ES-I3 (cell line): ENCODE measurements at regions not wholly inside any gene's neighbourhood (a gene's known extent, or its start where the extent isn't known, plus 50 kb on each side); places are given as distances from the start of the nearest gene placed in this dataset.

Experiments used
- H3K36me3 ChIP-seq: 2 replicates; pipeline ENCODE4 v1.6.1; 2013; ENCODE audit warnings: mild to moderate bottlenecking, low read length, control low read depth, moderate library complexity; ENCODE audit not compliant: insufficient read depth
- H3K4me1 ChIP-seq: 2 replicates; pipeline ENCODE4 v1.6.1; 2013; ENCODE audit warnings: mild to moderate bottlenecking, control low read depth, low read length; ENCODE audit not compliant: insufficient read depth
- H3K9ac ChIP-seq: 2 replicates; pipeline ENCODE4 v1.6.1; 2013; ENCODE audit warnings: low read depth, mild to moderate bottlenecking, low read length, moderate library complexity
- H3K9me3 ChIP-seq: 2 replicates; pipeline ENCODE4 v1.6.1; 2013; ENCODE audit warnings: mild to moderate bottlenecking, low read length, moderate library complexity; ENCODE audit not compliant: control insufficient read depth, insufficient read depth

GRCh38 chr4:151561551-151562256 is 152.7 kb downstream of the FHIP1A start:
- no peak overlapping the region for H3K9ac ChIP-seq
- no peaks in the 10 kb centered on the region for H3K36me3 ChIP-seq
- H3K9me3 ChIP-seq = no peaks in the 10 kb centered on the region
- H3K4me1 ChIP-seq = no peaks in the 10 kb centered on the region

- Histone ChIP-seq H3K9me3 (no peaks in the 10 kb centered on the region), H3K9ac (no peak overlapping the region), H3K4me1 (no peaks in the 10 kb centered on the region), H3K36me3 (no peaks in the 10 kb centered on the region)
These were observed 154.2 kb downstream of the FHIP1A start for GRCh38 chr4:151563194-151563593.

- Histone ChIP-seq H3K9me3 (no peaks in the 10 kb centered on the region), H3K36me3 (no peaks in the 10 kb centered on the region; the same call in 1 of the 2 replicates), H3K9ac (no peak overlapping the region), H3K4me1 (no peaks in the 10 kb centered on the region)
These were observed 155.3 kb downstream of the FHIP1A start for GRCh38 chr4:151564321-151564720.

- no peaks in the 10 kb centered on the region for H3K4me1 ChIP-seq
- no peaks in the 10 kb centered on the region for H3K9me3 ChIP-seq
- H3K9ac ChIP-seq = no peak overlapping the region
- no peaks in the 10 kb centered on the region; the same call in 1 of the 2 replicates for H3K36me3 ChIP-seq
These were observed 156.6 kb downstream of the FHIP1A start for GRCh38 chr4:151565583-151565982.

DNA sequence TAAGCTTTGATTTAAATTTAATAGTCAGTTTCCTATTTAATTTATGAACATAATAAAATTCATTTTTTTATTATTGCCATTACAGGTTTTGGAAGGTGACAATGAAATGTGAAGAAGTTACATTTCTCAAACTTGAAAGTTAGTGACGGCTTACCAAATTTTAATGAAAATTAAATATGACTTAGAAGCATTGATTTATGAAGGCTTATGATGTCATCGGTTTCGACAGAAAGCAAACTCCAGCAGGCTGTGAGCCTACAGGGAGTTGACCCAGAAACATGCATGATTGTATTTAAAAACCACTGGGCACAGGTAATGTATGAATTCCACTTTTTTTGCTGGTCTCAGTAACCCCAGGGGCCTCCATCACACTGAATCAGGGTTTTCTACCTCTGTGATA is 157.1 kb downstream of the FHIP1A start:
- H3K9me3 ChIP-seq = no peaks in the 10 kb centered on the region
- no peak overlapping the region for H3K9ac ChIP-seq
- no peaks in the 10 kb centered on the region; the same call in 1 of the 2 replicates for H3K36me3 ChIP-seq
- no peaks in the 10 kb centered on the region for H3K4me1 ChIP-seq

- H3K36me3 ChIP-seq = no peaks in the 10 kb centered on the region; the same call in 1 of the 2 replicates
- no peak overlapping the region for H3K9ac ChIP-seq
- no peaks in the 10 kb centered on the region for H3K9me3 ChIP-seq
- no peaks in the 10 kb centered on the region for H3K4me1 ChIP-seq
These were observed 158.1 kb downstream of the FHIP1A start for GRCh38 chr4:151567056-151567455.

GRCh38 chr4:151568966-151569365 is 160.0 kb downstream of the FHIP1A start:
- no peak overlapping the region for H3K9ac ChIP-seq
- H3K9me3 ChIP-seq = no peaks in the 10 kb centered on the region
- H3K4me1 ChIP-seq = no peaks in the 10 kb centered on the region
- no peaks in the 10 kb centered on the region; the same call in 1 of the 2 replicates for H3K36me3 ChIP-seq

- H3K9me3 ChIP-seq = no peaks in the 10 kb centered on the region
- no peaks in the 10 kb centered on the region; the same call in 1 of the 2 replicates for H3K36me3 ChIP-seq
- H3K9ac ChIP-seq = no peak overlapping the region
- H3K4me1 ChIP-seq = no peaks in the 10 kb centered on the region
These were observed 160.7 kb downstream of the FHIP1A start for GRCh38 chr4:151569650-151570049.

DNA sequence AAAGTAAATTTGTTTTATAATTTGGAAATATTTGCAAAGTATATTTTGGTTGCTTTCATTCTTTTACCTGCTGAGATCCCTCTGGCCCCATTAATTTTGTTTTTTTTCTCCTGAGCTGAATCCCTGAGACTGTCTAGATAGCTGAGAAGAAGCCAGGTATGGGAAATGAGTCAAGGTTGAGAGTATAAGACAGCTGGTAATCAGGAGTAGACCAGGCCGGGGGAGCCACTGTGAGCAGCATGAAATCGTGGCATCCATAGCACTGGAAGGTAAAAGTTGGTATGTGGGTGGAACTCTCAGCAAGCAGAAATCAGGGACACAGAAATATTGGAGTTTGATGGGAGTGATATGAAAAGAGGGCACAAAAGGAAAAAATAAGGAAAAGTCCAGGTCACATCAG is 164.5 kb downstream of the FHIP1A start:
- H3K36me3 ChIP-seq = peaks cover 3% of the 10 kb centered on the region
- H3K9me3 ChIP-seq = no peaks in the 10 kb centered on the region
- H3K4me1 ChIP-seq = no peaks in the 10 kb centered on the region
- H3K9ac ChIP-seq = no peak overlapping the region

- peaks cover 3% of the 10 kb centered on the region; the same call in 1 of the 2 replicates for H3K36me3 ChIP-seq
- H3K9me3 ChIP-seq = no peaks in the 10 kb centered on the region
- H3K4me1 ChIP-seq = no peaks in the 10 kb centered on the region
- no peak overlapping the region for H3K9ac ChIP-seq
These were observed 165.0 kb downstream of the FHIP1A start for GRCh38 chr4:151573945-151574344.

GRCh38 chr4:151574968-151575367 is 166.0 kb downstream of the FHIP1A start:
- H3K36me3 ChIP-seq = peaks cover 3% of the 10 kb centered on the region; the same call in 1 of the 2 replicates
- no peak overlapping the region for H3K9ac ChIP-seq
- H3K4me1 ChIP-seq = no peaks in the 10 kb centered on the region
- no peaks in the 10 kb centered on the region for H3K9me3 ChIP-seq

DNA sequence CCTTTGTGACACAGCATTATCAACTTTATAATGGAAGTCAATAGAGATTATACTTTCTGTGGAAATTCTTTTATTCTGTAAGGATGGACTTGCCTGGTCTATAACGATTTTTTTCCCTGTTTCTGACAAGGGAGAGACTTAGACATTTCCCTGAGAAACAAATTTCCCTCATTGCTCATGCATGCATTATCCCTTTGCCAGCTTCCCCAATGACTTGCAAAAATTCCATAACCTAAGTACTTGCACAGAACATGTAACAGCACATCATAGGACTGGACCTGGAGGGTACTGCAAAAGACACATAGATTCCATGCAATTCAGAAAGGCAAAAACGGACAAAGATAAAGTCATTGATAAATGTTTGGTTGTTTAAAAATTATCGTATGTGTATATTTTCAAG is 166.7 kb downstream of the FHIP1A start:
- H3K4me1 ChIP-seq = no peaks in the 10 kb centered on the region
- peaks cover 3% of the 10 kb centered on the region; the same call in 1 of the 2 replicates for H3K36me3 ChIP-seq
- H3K9ac ChIP-seq = no peak overlapping the region
- H3K9me3 ChIP-seq = no peaks in the 10 kb centered on the region

GRCh38 chr4:151576627-151577026 is 167.7 kb downstream of the FHIP1A start:
- no peak overlapping the region for H3K9ac ChIP-seq
- H3K36me3 ChIP-seq = peaks cover 3% of the 10 kb centered on the region; the same call in 1 of the 2 replicates
- no peaks in the 10 kb centered on the region for H3K9me3 ChIP-seq
- H3K4me1 ChIP-seq = no peaks in the 10 kb centered on the region

GRCh38 chr4:151581570-151581969 is 172.6 kb downstream of the FHIP1A start:
- Histone ChIP-seq H3K36me3 (peaks cover 3% of the 10 kb centered on the region; the same call in 1 of the 2 replicates), H3K4me1 (no peaks in the 10 kb centered on the region), H3K9me3 (no peaks in the 10 kb centered on the region), H3K9ac (no peak overlapping the region)

GRCh38 chr4:151582098-151582497 is 173.1 kb downstream of the FHIP1A start:
- Histone ChIP-seq H3K36me3 (peaks cover 3% of the 10 kb centered on the region; the same call in 1 of the 2 replicates), H3K9ac (no peak overlapping the region), H3K4me1 (no peaks in the 10 kb centered on the region), H3K9me3 (no peaks in the 10 kb centered on the region)
